ENCODE measurements at regions not wholly inside any gene's neighbourhood (a gene's known extent, or its start where the extent isn't known, plus 50 kb on each side); places are given as distances from the start of the nearest gene placed in this dataset.

GRCh38 chr20:48381353-48382120 lies 446.3 kb downstream of the PREX1 start:
- no peaks in the 10 kb centered on the region for H4K20me1 ChIP-seq (ENCODE audit: insufficient read depth, low read length)
- no peak for TF ChIP-seq CTCF (IDR thresholded peaks at IDR 0.05; ENCODE audit: low read depth, low read length)
- no peak for TF ChIP-seq EZH2phosphoT487 (IDR thresholded peaks at IDR 0.05; ENCODE audit: low read depth)
- no peak overlapping the region for H3K4me3 ChIP-seq (ENCODE audit: low read length)
- peaks cover 17% of the 10 kb centered on the region for H3K4me1 ChIP-seq (ENCODE audit: low read length)
- no peaks in the 10 kb centered on the region for H3K9me3 ChIP-seq (ENCODE audit: insufficient read depth, low read length)
- no peaks in the 10 kb centered on the region for H3K79me2 ChIP-seq (ENCODE audit: low read length)
- H3K4me2 ChIP-seq (ENCODE audit: low read length): no peak overlapping the region
- H3K27me3 ChIP-seq (ENCODE audit: low read depth, low read length): no peaks in the 10 kb centered on the region
- no peak overlapping the region for H3K9ac ChIP-seq (ENCODE audit: low read length)
- H2AFZ ChIP-seq (ENCODE audit: low read depth, low read length): no peak overlapping the region
- H3K36me3 ChIP-seq (replicated peaks; ENCODE audit: low read depth, low read length): no peaks in the 10 kb centered on the region
- no peak overlapping the region for H3K27ac ChIP-seq (ENCODE audit: low read length)

GRCh38 chr20:48380661-48381060 lies 447.1 kb downstream of the PREX1 start:
- H3K4me2 ChIP-seq (ENCODE audit: low read length): no peak overlapping the region
- peaks cover 17% of the 10 kb centered on the region for H3K4me1 ChIP-seq (ENCODE audit: low read length)
- H3K27me3 ChIP-seq (ENCODE audit: low read depth, low read length): no peaks in the 10 kb centered on the region
- H2AFZ ChIP-seq (ENCODE audit: low read depth, low read length): no peak overlapping the region
- TF ChIP-seq EZH2phosphoT487 (IDR thresholded peaks at IDR 0.05; ENCODE audit: low read depth) (no peak), CTCF (IDR thresholded peaks at IDR 0.05; ENCODE audit: low read depth, low read length) (no peak)
- H3K36me3 ChIP-seq (replicated peaks; ENCODE audit: low read depth, low read length): no peaks in the 10 kb centered on the region
- no peak overlapping the region for H3K27ac ChIP-seq (ENCODE audit: low read length)
- no peaks in the 10 kb centered on the region for H3K9me3 ChIP-seq (ENCODE audit: insufficient read depth, low read length)
- no peaks in the 10 kb centered on the region for H4K20me1 ChIP-seq (ENCODE audit: insufficient read depth, low read length)
- no peaks in the 10 kb centered on the region for H3K79me2 ChIP-seq (ENCODE audit: low read length)
- no peak overlapping the region for H3K4me3 ChIP-seq (ENCODE audit: low read length)
- H3K9ac ChIP-seq (ENCODE audit: low read length): no peak overlapping the region

- Histone ChIP-seq H3K4me1 (ENCODE audit: low read length) (peaks cover 14% of the 10 kb centered on the region), H2AFZ (ENCODE audit: low read depth, low read length) (no peak overlapping the region), H3K27ac (ENCODE audit: low read length) (no peak overlapping the region), H3K4me2 (ENCODE audit: low read length) (no peak overlapping the region), H3K36me3 (replicated peaks; ENCODE audit: low read depth, low read length) (no peaks in the 10 kb centered on the region), H3K9ac (ENCODE audit: low read length) (no peak overlapping the region), H3K27me3 (ENCODE audit: low read depth, low read length) (no peaks in the 10 kb centered on the region), H3K4me3 (ENCODE audit: low read length) (no peak overlapping the region), H3K79me2 (ENCODE audit: low read length) (no peaks in the 10 kb centered on the region), H3K9me3 (ENCODE audit: insufficient read depth, low read length) (no peaks in the 10 kb centered on the region), H4K20me1 (ENCODE audit: insufficient read depth, low read length) (no peaks in the 10 kb centered on the region)
- TF ChIP-seq CTCF (IDR thresholded peaks at IDR 0.05; ENCODE audit: low read depth, low read length) (no peak), EZH2phosphoT487 (IDR thresholded peaks at IDR 0.05; ENCODE audit: low read depth) (no peak)
Measured at GRCh38 chr20:48378976-48379675, 448.7 kb downstream of the PREX1 start.

- H3K9ac ChIP-seq (ENCODE audit: low read length): no peak overlapping the region
- no peaks in the 10 kb centered on the region for H3K36me3 ChIP-seq (replicated peaks; ENCODE audit: low read depth, low read length)
- H4K20me1 ChIP-seq (ENCODE audit: insufficient read depth, low read length): no peaks in the 10 kb centered on the region
- H3K4me1 ChIP-seq (ENCODE audit: low read length): peaks cover 2% of the 10 kb centered on the region
- H3K9me3 ChIP-seq (ENCODE audit: insufficient read depth, low read length): no peaks in the 10 kb centered on the region
- H3K27me3 ChIP-seq (ENCODE audit: low read depth, low read length): no peaks in the 10 kb centered on the region
- H3K4me2 ChIP-seq (ENCODE audit: low read length): no peak overlapping the region
- no peaks in the 10 kb centered on the region for H3K79me2 ChIP-seq (ENCODE audit: low read length)
- no peak overlapping the region for H3K4me3 ChIP-seq (ENCODE audit: low read length)
- no peak for TF ChIP-seq EZH2phosphoT487 (IDR thresholded peaks at IDR 0.05; ENCODE audit: low read depth)
- no peak for TF ChIP-seq CTCF (IDR thresholded peaks at IDR 0.05; ENCODE audit: low read depth, low read length)
- no peak overlapping the region for H2AFZ ChIP-seq (ENCODE audit: low read depth, low read length)
- H3K27ac ChIP-seq (ENCODE audit: low read length): no peak overlapping the region
Measured at GRCh38 chr20:48377940-48378339, 449.9 kb downstream of the PREX1 start.
